K562 (cell line): ENCODE measurements at regions not wholly inside any gene's neighbourhood (a gene's known extent, or its start where the extent isn't known, plus 50 kb on each side); places are given as distances from the start of the nearest gene placed in this dataset.
A peak's percentile ranks its signal among the peaks of the same experiment; 100 is the strongest.

ENCODE experiments used
- ATAC-seq: fragments of 200-7000 bp; cut with Tn5 transposase; 3 replicates; pipeline ENCODE4 v1.9.1; 2020; ENCODE audit warnings: moderate library complexity
- BruUV-seq: library from RNA; stranded (reverse); fragments of 400-500 nt; replicated peaks from 2 replicates; lab custom pipeline; 2021; lab: Mats Ljungman, UMichigan
- CTCF ChIA-PET: fragments of 300-600 bp; formaldehyde crosslinking; extraction: SDS; loops from one replicate; lab custom pipeline; 2021; ENCODE audit warnings: low intra/inter-chr PET ratio; lab: Yijun Ruan, JAX
- POLR2A ChIA-PET: fragments of 300-600, 350-650 bp; sonication (Branson Sonifier 250); formaldehyde crosslinking; extraction: SDS; loops from one replicate; lab custom pipeline; 2021; ENCODE audit warnings: antibody characterized with exemption, inconsistent platforms; lab: Yijun Ruan, JAX
- DNase-seq, 4 experiments: peaks; one replicate each; pipeline versions ENCODE4 v3.0.0 to v3.0.0-alpha.2; 2011 to 2018; ENCODE audit warnings: low spot score in 3 of 4, mixed read lengths in 3 of 4; ENCODE audit errors: extremely low read depth in 1 of 4
- FAIRE-seq: peaks from 2 replicates; lab custom pipeline; 2011; peaks lifted over from hg19 to GRCh38; lab: Jason Lieb, UNC
- H2AFZ ChIP-seq: 2 replicates; pipeline ENCODE4 v1.6.0; 2011; ENCODE audit warnings: low read depth, low read length, control low read depth, inconsistent platforms
- H3K27ac ChIP-seq: fragments of 200-600 bp; 3 replicates; pipeline ENCODE4 v1.8.0; 2011; ENCODE audit warnings: low read depth, mild to moderate bottlenecking, control low read depth, inconsistent platforms, low read length, moderate library complexity, mixed read lengths; ENCODE audit errors: extremely low read depth
- H3K27me3 ChIP-seq, 2 experiments: fragments of 300-600 bp in 1 of 2; 2 replicates in 1 of 2; 3 replicates in 1 of 2; pipeline versions ENCODE4 v1.6.0 to v1.8.0; 2011; ENCODE audit warnings: inconsistent platforms in 2 of 2, low read length in 2 of 2, mild to moderate bottlenecking in 1 of 2, mixed read lengths in 1 of 2, moderate library complexity in 1 of 2; ENCODE audit not compliant: control insufficient read depth in 2 of 2, insufficient read depth in 2 of 2
- H3K36me3 ChIP-seq: fragments of 300-600 bp; 3 replicates; pipeline ENCODE4 v1.8.0; 2011; ENCODE audit warnings: mild to moderate bottlenecking, low read length, inconsistent platforms; ENCODE audit not compliant: control insufficient read depth, insufficient read depth
- H3K4me1 ChIP-seq, 2 experiments: fragments of 200-600 bp in 1 of 2; replicated peaks in 1 of 2; 2 replicates in 1 of 2; 3 replicates in 1 of 2; pipeline versions ENCODE4 v1.5.1 to v1.8.0; 2011; ENCODE audit warnings: inconsistent platforms in 2 of 2, low read length in 2 of 2, mild to moderate bottlenecking in 1 of 2, mixed read lengths in 1 of 2, moderate library complexity in 1 of 2; ENCODE audit not compliant: control insufficient read depth in 2 of 2, insufficient read depth in 2 of 2
- H3K4me2 ChIP-seq: 2 replicates; pipeline ENCODE4 v1.6.1; 2011; ENCODE audit warnings: low read length, control low read depth, inconsistent platforms, mixed read lengths; ENCODE audit not compliant: insufficient read depth
- H3K4me3 ChIP-seq: fragments of 200-600 bp; sonication (generic), shearing (Covaris generic); 2 replicates; pipeline ENCODE4 v1.5.1; 2016; ENCODE audit warnings: control low read depth, inconsistent platforms
- H3K79me2 ChIP-seq: fragments of 200-600 bp; 3 replicates; pipeline ENCODE4 v1.8.0; 2011; ENCODE audit warnings: low read length, inconsistent platforms; ENCODE audit not compliant: control insufficient read depth, insufficient read depth
- H3K9ac ChIP-seq, 2 experiments: 2 replicates each; pipeline versions ENCODE4 v1.6.0 to v1.6.1; 2011; ENCODE audit warnings: low read depth in 2 of 2, low read length in 2 of 2, control low read depth in 1 of 2, inconsistent platforms in 1 of 2, mild to moderate bottlenecking in 1 of 2, mixed read lengths in 1 of 2; ENCODE audit not compliant: insufficient read depth in 1 of 2
- H3K9me1 ChIP-seq: one replicate; pipeline ENCODE4 v1.6.0; 2011; ENCODE audit warnings: inconsistent platforms, mild to moderate bottlenecking, low read length, moderate library complexity; ENCODE audit not compliant: control insufficient read depth, insufficient read depth
- H3K9me3 ChIP-seq: replicated peaks from 2 replicates; pipeline ENCODE4 v1.5.1; 2011; ENCODE audit warnings: low read depth, low read length, inconsistent platforms; ENCODE audit not compliant: control insufficient read depth, insufficient read depth
- H4K20me1 ChIP-seq: replicated peaks from 2 replicates; pipeline ENCODE4 v1.6.1; 2011; ENCODE audit warnings: low read length, inconsistent platforms, mixed read lengths; ENCODE audit not compliant: control insufficient read depth, insufficient read depth
- CBFA2T2 ChIP-seq: fragments of 450-650 bp; conservative IDR thresholded peaks from 2 replicates; pipeline ENCODE4 v1.6.1; 2017; ENCODE audit warnings: mild to moderate bottlenecking
- CREB5 ChIP-seq: fragments of 250-450 bp; sonication (Bioruptor Pico); IDR thresholded peaks from 2 replicates; pipeline ENCODE4 v1.5.0; 2020; ENCODE audit warnings: mild to moderate bottlenecking
- CTCF ChIP-seq, 3 experiments: IDR thresholded peaks in 2 of 3; conservative IDR thresholded peaks in 1 of 3; 2 replicates each; pipeline ENCODE4 v1.5.1; 2011 to 2012; ENCODE audit warnings: low read length in 3 of 3, mild to moderate bottlenecking in 3 of 3, control low read depth in 2 of 3, improper control_type of control experiment in 1 of 3, inconsistent platforms in 1 of 3, low read depth in 1 of 3, mixed read lengths in 1 of 3, moderate library complexity in 1 of 3; ENCODE audit not compliant: insufficient read depth in 2 of 3
- E2F5 ChIP-seq: sonication (generic); formaldehyde crosslinking; IDR thresholded peaks from 2 replicates; pipeline ENCODE4 v1.8.0; 2022; ENCODE audit warnings: mild to moderate bottlenecking, missing genetic modification reagents
- HDAC3 ChIP-seq: fragments of 450-650 bp; IDR thresholded peaks from 2 replicates; pipeline ENCODE4 v1.6.1; 2018; ENCODE audit warnings: borderline replicate concordance, mild to moderate bottlenecking, moderate library complexity; ENCODE audit not compliant: partially characterized antibody
- KAT7 ChIP-seq: sonication (generic); formaldehyde crosslinking; IDR thresholded peaks from 2 replicates; pipeline ENCODE4 v1.8.0; 2022; ENCODE audit warnings: missing genetic modification reagents, mild to moderate bottlenecking, borderline replicate concordance
- LARP7 ChIP-seq: fragments of 450-650 bp; IDR thresholded peaks from 2 replicates; pipeline ENCODE4 v1.6.1; 2016
- POLR2B ChIP-seq: fragments of 450-650 bp; IDR thresholded peaks from 2 replicates; pipeline ENCODE4 v1.6.1; 2018; ENCODE audit warnings: low read depth; ENCODE audit not compliant: partially characterized antibody
- RAD21 ChIP-seq, 2 experiments: fragments of 250-450 bp in 1 of 2; fragments of 450-650 bp in 1 of 2; sonication (Bioruptor Pico) in 1 of 2; formaldehyde crosslinking in 1 of 2; IDR thresholded peaks in 1 of 2; conservative IDR thresholded peaks in 1 of 2; 2 replicates each; pipeline versions ENCODE4 v1.4.0 to v1.8.0; 2020 to 2022; ENCODE audit warnings: mild to moderate bottlenecking in 2 of 2, moderate library complexity in 1 of 2
- ZNF274 ChIP-seq: IDR thresholded peaks from 2 replicates; pipeline ENCODE4 v1.6.1; 2011; ENCODE audit warnings: low read depth, mild to moderate bottlenecking, low read length, moderate library complexity, borderline replicate concordance
- ZNF280B ChIP-seq: fragments of 250-450 bp; sonication (Bioruptor Pico); IDR thresholded peaks from 2 replicates; pipeline ENCODE4 v1.5.1; 2021; ENCODE audit warnings: mild to moderate bottlenecking
- WGBS: fragments of 100-300 bp; shearing (Covaris generic); methylation state at CpG from one replicate; pipeline ENCODE4 v1.1.6; 2016; ENCODE audit warnings: low coverage, mixed read lengths; ENCODE audit not compliant: insufficient coverage; ENCODE audit errors: missing lambda C conversion rate; 5-methylcytosine and 5-hydroxymethylcytosine counted together
- in situ Hi-C: fragments of 300-500 bp; cut with MboI; formaldehyde crosslinking; loops from 4 replicates; pipeline ENCODE4 v1.15.0; 2018; ENCODE audit warnings: inconsistent platforms, mixed read lengths
- intact Hi-C: fragments of 100-400 bp; cut with micrococcal nuclease; formaldehyde crosslinking; loops from 2 replicates; pipeline ENCODE4 v1.14.2; 2022

- TF ChIP-seq E2F5 (no peak), CREB5 (CRISPR knock-in tag) (no peak), LARP7 (no peak)
Observed at GRCh38 chr12:123046431-123046830, 66.0 kb downstream of the ARL6IP4 start (continued).

- H3K9me3 ChIP-seq = no peaks in the 10 kb centered on the region
- no peaks in the 10 kb centered on the region for H3K79me2 ChIP-seq
- H3K9ac ChIP-seq = no peak overlapping the region
- H3K27ac ChIP-seq = no peak overlapping the region
- ChIA-PET POLR2A (interaction anchor here (0.6 to 1.6 kb wide), 8 partner anchors 9 to 187 kb away, joined by 3 to 5 read pairs (median 4); partner anchors contain the start of genes MPHOSPH9 and MTRFR), CTCF (interaction anchor here (0.6 kb wide), 1 partner anchor 106 kb away, joined by 3 read pairs; no protein-coding TSS in a partner anchor)
- TF ChIP-seq KAT7 (CRISPR knock-in tag) = no peak
- no peak for TF ChIP-seq ZNF280B
- no peak for TF ChIP-seq POLR2B
- TF ChIP-seq RAD21 (CRISPR knock-in tag; conservative IDR thresholded peaks at IDR 0.05 in 1 of 2, IDR thresholded peaks at IDR 0.05 in 1 of 2) = peak in 1 of 2 experiments; percentile 28; a peak in 2 of 4 replicates
- TF ChIP-seq CBFA2T2 = no peak
- peak in 1 of 3 experiments; percentile 23; a peak in 1 of 6 replicates for TF ChIP-seq CTCF (IDR thresholded peaks at IDR 0.05 in 2 of 3, conservative IDR thresholded peaks at IDR 0.05 in 1 of 3; ENCODE audit: insufficient read depth in 2 of 3, low read depth in 1 of 3, low read length in 3 of 3)
- TF ChIP-seq ZNF274 = no peak
- no peak for TF ChIP-seq HDAC3
- no peak overlapping the region for H2AFZ ChIP-seq
- no peaks in the 10 kb centered on the region for H3K36me3 ChIP-seq
- no peaks in the 10 kb centered on the region for H3K9me1 ChIP-seq
- no peaks in the 10 kb centered on the region; a peak in 2 of 5 replicates for H3K4me1 ChIP-seq
- FAIRE-seq (no peak), DNase-seq (no peak), ATAC-seq (no peak; the same call in 2 of the 3 replicates)
- intact Hi-C loops (loop anchor here (5.0 kb wide), 1 partner anchor 102 kb away; no protein-coding TSS in a partner anchor), in situ Hi-C loops (no loop called here)
- 21% methylated on average over 6 of the region's 7 CpGs for WGBS
- H3K27me3 ChIP-seq = no peaks in the 10 kb centered on the region
- no peak overlapping the region for H3K4me3 ChIP-seq
- H3K4me2 ChIP-seq = no peak overlapping the region
- no peaks in the 10 kb centered on the region; the same call in 1 of the 2 replicates for H4K20me1 ChIP-seq
- no TSS peak for BruUV-seq
Observed at GRCh38 chr12:123045678-123046077, 65.2 kb downstream of the ARL6IP4 start.
